HCT116 (cell line): ENCODE measurements at regions not wholly inside any gene's neighbourhood (a gene's known extent, or its start where the extent isn't known, plus 50 kb on each side); places are given as distances from the start of the nearest gene placed in this dataset.

Experiments
- CEBPB ChIP-seq: IDR thresholded peaks from 2 replicates; pipeline ENCODE4 v1.6.1; 2012; ENCODE audit warnings: low read depth
- CTCF ChIP-seq, 3 experiments: fragments of 200-600 bp in 1 of 3; sonication (generic) in 1 of 3; IDR thresholded peaks in 2 of 3; conservative IDR thresholded peaks in 1 of 3; 2 replicates each; pipeline ENCODE4 v1.5.1; 2012 to 2017; ENCODE audit warnings: low read depth in 2 of 3, low read length in 2 of 3, antibody characterized with exemption in 1 of 3, borderline replicate concordance in 1 of 3, control low read depth in 1 of 3, mild to moderate bottlenecking in 1 of 3, mixed read lengths in 1 of 3, mixed run types in 1 of 3, moderate library complexity in 1 of 3; ENCODE audit not compliant: insufficient read depth in 1 of 3
- EZH2 ChIP-seq: fragments of 200-600 bp; sonication (generic); IDR thresholded peaks from 2 replicates; pipeline ENCODE4 v1.6.1; 2017; ENCODE audit warnings: antibody characterized with exemption, mixed run types
- EZH2phosphoT487 ChIP-seq: fragments of 200-600 bp; IDR thresholded peaks from 2 replicates; pipeline ENCODE4 v1.6.1; 2018; ENCODE audit warnings: antibody characterized with exemption, borderline replicate concordance
- POLR2A ChIP-seq: IDR thresholded peaks from 2 replicates; pipeline ENCODE4 v1.7.0; 2011; ENCODE audit warnings: borderline replicate concordance; ENCODE audit not compliant: insufficient read depth, insufficient read length; ENCODE audit errors: extremely low read depth
- POLR2AphosphoS5 ChIP-seq: IDR thresholded peaks from 2 replicates; pipeline ENCODE4 v1.6.1; 2011; ENCODE audit warnings: mild to moderate bottlenecking, low read depth, low read length, moderate library complexity
- TF ChIP-seq, protein P1 (sequence below): IDR thresholded peaks from 2 replicates; pipeline ENCODE4 v1.6.1; 2012; ENCODE audit warnings: low read depth

DNA sequence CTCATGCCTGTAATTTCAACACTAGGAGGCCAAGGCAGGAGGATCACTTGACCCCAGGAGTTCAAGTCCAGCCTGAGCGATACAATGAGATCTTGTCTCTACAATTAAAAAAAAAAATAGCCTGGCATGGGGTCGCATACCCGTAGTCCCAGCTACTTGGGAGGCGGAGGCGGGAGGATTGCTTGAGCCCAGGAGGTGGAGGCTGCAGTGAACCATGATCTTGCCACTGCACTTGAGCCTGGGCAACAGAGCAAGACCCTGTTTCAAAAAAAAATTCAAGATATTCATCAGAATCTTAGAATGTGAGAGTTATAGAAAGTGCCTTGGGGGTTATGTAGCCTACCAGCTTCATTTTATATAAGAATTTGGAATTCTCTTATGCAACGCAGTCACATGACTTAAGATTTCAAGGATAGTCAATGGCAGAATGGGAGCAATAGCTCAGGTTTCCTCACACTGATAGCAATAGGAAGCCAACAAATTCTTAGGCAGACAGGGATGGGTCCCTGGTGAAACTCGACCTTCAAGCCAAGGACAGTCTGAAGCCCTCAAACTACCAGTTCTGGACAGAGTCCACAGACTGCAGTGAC is 462.5 kb downstream of the SETD4 start:
- TF ChIP-seq CTCF (IDR thresholded peaks at IDR 0.05 in 2 of 3, conservative IDR thresholded peaks at IDR 0.05 in 1 of 3; ENCODE audit: borderline replicate concordance in 1 of 3, insufficient read depth in 1 of 3, low read depth in 2 of 3, low read length in 2 of 3) (no peak), POLR2AphosphoS5 (no peak), EZH2 (no peak), CEBPB (no peak), POLR2A (no peak), EZH2phosphoT487 (no peak)
- TF ChIP-seq, protein P1, sequence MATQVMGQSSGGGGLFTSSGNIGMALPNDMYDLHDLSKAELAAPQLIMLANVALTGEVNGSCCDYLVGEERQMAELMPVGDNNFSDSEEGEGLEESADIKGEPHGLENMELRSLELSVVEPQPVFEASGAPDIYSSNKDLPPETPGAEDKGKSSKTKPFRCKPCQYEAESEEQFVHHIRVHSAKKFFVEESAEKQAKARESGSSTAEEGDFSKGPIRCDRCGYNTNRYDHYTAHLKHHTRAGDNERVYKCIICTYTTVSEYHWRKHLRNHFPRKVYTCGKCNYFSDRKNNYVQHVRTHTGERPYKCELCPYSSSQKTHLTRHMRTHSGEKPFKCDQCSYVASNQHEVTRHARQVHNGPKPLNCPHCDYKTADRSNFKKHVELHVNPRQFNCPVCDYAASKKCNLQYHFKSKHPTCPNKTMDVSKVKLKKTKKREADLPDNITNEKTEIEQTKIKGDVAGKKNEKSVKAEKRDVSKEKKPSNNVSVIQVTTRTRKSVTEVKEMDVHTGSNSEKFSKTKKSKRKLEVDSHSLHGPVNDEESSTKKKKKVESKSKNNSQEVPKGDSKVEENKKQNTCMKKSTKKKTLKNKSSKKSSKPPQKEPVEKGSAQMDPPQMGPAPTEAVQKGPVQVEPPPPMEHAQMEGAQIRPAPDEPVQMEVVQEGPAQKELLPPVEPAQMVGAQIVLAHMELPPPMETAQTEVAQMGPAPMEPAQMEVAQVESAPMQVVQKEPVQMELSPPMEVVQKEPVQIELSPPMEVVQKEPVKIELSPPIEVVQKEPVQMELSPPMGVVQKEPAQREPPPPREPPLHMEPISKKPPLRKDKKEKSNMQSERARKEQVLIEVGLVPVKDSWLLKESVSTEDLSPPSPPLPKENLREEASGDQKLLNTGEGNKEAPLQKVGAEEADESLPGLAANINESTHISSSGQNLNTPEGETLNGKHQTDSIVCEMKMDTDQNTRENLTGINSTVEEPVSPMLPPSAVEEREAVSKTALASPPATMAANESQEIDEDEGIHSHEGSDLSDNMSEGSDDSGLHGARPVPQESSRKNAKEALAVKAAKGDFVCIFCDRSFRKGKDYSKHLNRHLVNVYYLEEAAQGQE = no peak
